CD4-positive, alpha-beta T cell treated with Interferon alpha-2 for 1 hour (primary cell): ENCODE measurements at regions not wholly inside any gene's neighbourhood (a gene's known extent, or its start where the extent isn't known, plus 50 kb on each side); places are given as distances from the start of the nearest gene placed in this dataset.

ENCODE experiments used
- DNase-seq, 2 donors: peaks; one replicate each; pipeline ENCODE4 v3.0.0-alpha.2; 2020 to 2022

DNA sequence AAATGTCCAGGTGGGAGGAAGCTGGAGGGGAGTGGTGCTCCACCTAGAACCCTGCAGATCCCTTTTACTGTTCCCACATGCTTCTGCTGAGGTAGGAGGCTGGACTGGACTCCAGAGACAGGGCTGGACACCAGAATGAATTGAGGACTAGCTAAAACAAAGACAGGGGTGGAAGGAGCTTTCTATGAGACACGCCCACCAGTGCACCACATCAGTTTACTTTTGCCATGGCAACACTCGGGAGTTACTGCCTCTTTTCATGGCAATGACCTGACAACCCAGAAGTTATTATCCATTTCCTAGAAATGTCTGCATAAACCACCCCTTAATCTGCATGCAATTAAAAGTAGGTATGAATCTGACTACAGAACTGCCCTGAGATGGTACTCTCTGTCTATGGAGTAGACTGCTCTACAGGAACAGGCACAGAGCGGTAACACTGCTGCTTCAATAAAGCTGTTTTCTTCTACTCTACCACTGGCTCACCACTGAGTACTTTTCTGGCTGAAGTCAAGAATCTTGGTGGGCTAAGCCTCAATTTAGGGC lies 211.7 kb downstream of the TFAP2C start:
- no peak for DNase-seq

DNA sequence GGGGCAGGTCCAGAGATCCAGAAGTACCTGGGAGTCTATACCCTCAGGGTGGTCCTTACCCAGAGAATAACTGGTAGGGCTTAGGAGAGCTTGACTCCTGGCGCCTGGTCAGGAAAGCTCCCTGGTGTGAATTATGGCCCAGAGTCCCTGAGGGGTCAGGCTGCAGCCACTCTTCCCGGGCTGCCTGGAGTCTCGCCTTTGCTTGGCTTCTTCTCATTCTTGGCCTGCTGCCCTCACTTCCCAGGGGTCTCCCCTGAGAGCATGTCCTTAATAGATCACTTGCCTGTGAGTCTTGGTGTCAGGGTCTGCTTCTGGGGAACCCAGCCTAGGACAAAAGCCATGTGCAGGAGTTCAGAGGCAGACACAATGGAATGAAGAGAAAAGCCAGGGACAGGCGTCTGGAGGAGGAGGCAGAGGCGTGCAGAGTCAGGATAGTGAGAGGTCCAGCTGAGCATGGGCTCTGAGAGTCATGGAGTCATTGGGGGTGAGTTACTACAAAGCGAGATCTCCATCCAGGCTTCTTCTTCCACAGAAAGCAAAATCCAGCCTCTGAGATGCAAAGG lies 212.3 kb downstream of the TFAP2C start:
- no peak for DNase-seq

DNA sequence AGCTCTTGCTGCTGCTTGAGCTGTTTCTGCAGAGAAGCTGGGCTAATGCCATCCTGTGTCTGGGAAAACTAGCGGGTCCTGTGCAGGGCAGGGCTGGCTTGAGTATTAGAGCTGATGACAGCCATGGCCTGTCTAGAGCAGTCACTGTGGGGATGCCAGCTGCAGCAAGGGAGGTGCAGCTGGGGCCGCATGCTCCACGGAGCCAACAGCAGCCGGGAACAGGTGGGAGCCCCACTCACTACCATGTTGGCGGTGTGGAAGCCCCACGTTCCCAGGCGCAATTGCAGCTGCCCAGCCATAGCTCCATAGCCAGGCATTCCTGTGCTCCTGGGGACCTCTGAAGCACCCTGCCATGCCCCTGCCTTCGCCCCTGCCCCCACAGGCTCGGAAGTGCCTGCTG lies 212.9 kb downstream of the TFAP2C start:
- no peak for DNase-seq

DNA sequence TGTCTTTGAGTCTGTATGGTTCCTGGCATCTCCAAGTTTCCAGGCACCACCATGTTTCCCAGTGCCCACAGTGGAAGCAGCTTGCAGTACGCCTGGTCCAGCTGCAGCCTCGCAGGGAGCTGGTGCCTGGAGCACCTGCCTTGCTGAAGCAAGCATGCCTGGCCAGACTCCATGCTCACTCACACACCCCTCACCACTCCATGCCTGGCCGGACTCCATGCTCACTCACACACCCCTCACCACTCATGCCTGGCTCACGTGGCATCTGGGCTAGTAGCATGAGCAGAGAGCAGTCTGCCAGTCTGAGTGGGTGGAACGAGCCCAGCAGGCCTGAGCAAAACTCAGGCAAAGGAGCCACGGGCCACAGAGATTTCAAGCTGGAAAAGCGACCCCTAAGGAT lies 214.3 kb downstream of the TFAP2C start:
- DNase-seq, result no peak

DNA sequence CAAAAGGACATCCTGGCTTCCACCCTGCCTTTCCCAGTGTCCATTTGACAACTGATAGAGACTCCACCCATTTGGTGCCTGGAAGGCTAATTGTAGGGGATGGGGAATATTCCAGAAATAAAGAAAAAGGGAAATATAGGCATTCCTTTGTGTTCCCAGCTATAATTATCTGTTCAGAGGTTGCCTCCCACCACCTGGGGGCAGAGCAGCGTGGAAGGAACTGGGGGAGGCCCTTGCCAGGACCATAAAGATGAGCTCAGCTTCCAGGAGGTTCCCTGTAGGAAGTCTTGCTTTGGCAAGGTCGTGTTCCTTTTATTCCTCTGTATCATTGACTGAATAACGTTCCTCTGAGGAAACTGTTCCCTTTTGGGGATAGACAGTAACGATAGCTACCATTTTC lies 214.7 kb downstream of the TFAP2C start:
- DNase-seq, result no peak

DNA sequence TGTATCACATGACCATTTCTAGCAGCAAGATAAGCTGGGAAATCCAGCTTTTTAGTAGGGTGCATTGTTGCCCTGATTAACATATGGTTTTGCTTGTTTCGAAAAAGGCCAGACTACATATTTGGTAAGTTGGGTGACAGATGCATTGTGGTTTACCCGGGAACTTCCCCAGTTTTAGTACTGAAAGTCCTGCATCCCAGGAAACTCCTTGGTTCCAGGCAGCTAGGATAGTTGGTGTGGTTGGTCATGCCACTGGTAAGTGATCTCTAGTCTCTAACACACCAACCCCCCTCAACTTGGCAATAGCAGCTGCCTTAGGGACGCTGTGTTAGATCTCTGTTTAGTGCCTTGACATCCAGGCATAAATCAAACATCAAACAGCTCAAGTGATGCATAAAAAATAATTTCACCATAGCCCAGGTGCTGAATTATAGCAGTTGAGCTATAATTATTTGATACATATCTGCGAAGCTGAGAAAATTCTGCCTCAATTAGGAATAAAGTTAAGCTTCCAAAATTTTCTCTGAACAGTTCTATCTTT lies 216.5 kb downstream of the TFAP2C start:
- DNase-seq, result no peak

DNA sequence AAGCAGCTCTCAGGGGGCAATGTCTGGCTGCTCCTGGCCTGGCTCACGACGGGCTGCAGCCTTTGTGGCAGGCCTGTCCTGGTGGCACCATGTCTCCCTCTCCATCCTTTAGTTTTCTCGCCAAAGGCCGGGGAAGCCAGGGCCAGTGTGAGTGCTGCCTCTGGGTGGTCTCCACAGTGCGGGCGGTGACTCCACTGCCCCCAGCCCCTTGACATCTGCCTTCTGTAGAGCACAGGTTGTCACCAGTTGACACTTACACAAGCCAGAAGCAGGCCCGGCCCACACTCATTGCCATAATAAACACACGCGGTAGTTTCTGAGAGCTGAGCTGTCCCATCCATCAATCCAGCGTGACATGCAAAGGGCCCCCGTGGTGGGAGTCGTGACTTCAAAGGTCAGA lies 219.5 kb downstream of the TFAP2C start:
- DNase-seq, result no peak

DNA sequence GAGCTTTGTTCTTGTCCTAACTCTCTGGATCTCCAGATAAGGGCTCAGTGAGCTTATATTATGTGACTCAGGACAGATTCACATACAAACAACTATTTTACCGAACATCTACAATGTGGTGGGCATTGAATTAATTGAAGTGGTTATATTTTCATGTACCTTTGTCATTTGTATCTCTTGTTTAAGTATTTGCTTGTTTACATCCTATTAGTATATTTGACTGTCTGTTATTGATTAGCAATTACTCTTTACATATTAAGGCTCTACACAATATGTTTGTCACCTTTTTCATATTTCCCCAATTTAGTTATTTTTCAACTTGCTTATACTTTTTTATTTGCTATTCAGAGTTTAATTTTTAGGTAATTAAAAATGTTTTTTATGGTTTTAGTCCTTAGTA lies 222.4 kb downstream of the TFAP2C start:
- DNase-seq, result no peak

DNA sequence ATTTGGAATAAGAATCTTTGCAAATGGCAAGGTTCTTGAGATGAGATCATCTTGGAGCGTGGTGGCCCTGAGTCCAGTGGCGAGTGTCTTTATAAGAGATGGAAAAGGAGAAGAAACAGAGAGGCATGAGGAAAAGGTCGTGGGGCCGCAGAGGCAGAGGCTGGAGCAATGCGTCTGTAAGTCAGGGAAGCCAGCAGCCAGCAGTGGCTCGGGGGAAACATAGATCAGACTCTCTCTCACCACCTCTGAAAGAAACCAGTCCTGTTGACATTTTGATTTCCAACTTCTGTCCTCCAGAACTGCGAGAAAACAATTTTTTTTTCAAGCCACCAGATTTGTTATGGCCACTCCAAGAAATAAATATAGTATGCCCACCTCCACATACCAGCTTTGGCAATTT lies 226.6 kb downstream of the TFAP2C start:
- no peak for DNase-seq

DNA sequence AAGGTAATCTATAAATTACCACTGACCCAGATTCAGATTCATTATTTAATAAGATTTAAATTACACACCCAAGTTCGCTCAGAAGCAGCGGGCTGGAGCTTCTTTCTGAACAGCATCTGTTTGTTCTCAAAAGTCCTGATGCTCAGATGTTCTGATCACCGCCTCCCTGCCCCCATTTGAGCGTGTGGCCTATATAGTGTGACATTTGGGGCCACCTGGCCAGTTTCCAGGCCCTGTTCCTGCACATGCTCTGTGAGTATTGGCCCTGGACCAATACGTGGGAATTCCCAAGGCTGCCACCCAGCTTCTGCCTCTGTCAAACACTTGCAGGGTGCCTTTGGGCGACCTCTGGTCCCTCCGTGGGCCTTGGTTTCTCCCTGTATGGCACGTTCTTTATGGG lies 228.8 kb downstream of the TFAP2C start:
- DNase-seq, result no peak

DNA sequence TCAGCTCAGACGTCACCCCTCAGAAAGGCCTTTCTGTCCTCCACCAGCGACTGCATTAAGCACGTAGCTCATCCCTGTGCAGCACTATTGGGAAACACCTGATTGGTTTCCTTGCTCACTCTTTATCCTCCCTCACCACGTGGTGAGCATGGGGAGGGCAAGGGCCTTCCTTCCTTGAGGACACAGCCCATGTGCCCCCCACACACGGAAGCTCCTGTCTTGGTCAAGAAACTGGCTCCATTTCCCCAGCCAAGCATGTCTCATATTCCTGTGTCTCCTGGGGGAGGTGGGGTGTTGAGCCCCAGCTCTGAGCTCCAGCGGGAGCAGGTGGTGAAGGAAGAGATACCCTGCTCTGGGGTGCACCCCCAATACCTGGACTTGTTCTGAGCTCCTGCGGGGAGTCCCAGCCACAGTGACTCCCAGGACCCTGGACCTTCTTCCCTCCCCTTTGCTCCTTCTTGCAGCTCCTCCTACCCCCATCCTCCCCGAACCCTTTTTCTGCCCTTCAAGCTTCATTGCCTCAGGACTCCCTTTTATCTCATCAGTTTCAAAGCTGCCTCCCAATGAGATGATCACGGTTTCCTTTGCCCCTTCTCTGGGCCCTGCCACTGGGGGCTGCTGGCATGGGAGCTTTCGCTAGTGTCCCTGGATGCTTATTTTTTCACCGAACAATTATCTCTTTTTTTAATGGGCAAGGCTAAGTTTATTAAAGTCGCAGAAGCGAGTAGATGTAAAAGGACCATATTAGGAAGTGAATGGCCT lies 230.1 kb downstream of the TFAP2C start:
- DNase-seq, result no peak

DNA sequence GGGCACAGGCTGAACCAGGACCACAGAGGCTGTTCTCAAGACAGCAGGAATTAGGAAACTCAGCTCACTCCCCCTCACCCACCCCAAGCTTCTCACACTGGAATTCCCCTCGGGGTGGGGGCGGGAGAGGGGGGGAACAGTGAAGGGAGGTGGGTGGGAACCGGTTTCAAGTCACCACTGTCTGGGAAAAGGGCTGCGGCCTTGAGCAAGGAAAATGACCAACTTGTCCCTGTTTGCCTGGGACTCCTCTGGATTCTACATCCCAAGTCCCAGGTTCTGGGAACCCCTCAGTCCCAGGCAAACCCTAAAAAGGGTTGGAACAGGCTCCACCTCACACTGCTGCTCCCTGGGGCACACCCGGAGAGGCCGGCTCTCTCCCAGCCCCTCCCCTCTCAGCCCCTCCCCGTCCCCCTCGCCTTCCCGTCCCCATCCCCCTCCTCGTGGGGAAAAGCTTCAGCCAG lies 230.7 kb downstream of the TFAP2C start:
- DNase-seq, result no peak

DNA sequence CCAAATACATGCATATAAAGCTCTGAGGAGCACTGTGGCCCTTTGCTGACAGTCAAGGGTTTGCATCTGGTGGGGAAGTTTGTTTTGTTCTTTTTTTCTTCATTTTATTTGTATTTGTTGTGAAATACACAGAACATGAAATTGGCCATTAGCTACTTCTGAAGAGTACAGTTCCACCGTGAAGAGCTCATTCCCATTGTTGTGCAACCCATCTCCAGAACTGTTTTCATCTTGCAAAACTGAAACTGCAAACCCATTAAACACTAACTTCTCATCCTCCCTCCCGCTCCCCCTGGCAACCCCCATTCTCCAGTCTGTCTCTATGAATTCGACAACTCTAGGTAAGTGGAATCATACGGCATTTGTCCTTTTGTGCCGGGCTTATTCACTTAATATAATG lies 231.3 kb downstream of the TFAP2C start:
- DNase-seq, result no peak

DNA sequence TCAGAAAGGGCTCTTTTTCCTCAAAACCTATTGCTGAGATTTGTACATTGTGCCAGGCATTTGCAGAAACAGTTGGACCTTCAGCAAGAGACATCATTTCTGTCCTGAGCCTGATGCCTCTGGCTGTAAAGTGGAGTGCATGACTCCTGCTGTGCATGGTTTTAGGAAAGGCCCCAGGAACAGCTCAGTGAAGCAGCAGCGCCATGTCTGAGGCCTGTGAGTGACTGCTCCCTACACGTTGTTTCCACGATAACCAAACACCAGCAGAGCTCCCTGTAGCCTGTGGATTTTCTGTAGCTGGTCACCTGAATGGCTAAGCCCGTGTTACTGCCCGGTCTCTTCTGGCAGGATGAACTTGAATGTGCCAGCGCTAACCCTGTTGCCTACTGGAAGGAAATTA lies 232.5 kb downstream of the TFAP2C start:
- no peak for DNase-seq

DNA sequence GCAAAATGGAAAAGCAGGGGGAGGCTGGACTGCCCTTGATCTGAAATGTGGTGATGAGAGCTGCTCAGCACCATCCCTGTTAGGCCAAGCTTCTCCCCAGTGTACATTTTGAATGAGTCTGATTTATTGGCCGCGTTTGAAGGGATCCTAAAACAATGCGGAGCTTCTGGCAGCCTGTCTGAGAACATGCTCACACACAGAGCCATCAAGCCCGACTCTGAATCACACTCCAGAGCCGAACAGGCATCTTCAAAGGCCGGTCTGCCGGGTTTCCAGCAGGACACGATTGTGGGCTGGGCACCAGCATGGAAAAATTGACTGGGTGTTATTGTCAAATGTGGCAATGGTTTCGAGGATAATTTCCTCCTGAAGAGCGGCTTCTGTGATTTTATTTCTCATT lies 235.9 kb downstream of the TFAP2C start:
- DNase-seq, result no peak

DNA sequence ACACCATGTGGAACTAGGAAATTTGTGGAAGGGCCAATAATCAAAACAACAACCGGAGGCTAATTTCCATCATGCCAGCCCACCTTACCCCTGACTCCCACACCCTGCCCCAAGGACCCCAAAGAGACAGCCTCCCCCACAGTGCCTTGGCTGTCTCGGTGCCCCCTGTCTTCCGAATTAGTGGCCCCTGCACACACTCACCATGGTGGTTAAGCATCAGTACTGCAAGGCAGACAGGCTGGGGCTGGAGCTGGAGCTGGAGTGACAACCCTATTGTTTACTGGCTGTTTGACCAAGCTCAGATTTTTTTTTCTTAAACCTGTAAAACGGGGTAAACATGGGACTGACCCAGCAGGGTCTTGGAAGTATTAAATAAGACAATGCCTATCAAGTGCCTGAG lies 238.0 kb downstream of the TFAP2C start:
- no peak for DNase-seq

DNA sequence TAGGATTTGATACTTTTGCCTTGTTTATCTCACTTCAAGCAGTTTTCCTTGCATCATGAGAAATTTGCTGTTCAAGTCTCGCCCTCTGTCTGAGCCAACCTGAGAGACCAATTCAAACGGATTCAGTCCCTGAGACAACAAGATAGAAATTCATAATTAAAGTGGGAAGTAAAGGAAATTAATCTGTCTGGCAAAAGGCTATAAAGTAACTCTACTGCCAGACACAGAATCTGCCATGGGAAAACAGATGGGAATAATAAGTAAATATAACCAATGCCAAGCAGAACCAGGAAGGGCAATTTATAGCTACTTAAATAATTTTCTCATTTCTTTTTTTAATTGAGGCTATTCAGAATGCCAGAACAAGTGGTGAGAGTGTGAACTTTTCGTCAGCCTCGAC lies 239.6 kb downstream of the TFAP2C start:
- DNase-seq, result no peak

DNA sequence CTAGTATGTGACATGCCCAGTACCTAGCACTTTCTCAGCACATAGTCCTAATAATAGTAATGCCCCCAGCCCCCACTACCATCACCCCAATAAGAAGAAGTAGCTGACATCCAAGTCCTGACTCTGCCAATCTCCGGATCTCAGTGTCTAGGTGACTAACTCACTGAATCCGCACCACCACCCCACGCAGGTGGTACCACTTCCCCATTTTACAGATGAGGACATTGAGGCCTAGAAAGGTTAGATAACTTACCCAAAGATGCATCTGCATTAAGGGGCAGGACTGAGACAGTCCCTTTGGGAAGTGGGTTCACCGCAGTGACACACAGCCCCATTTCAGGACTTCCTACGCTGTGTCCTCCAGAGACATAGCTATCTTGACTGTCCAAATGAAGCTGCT lies 241.2 kb downstream of the TFAP2C start:
- no peak for DNase-seq

DNA sequence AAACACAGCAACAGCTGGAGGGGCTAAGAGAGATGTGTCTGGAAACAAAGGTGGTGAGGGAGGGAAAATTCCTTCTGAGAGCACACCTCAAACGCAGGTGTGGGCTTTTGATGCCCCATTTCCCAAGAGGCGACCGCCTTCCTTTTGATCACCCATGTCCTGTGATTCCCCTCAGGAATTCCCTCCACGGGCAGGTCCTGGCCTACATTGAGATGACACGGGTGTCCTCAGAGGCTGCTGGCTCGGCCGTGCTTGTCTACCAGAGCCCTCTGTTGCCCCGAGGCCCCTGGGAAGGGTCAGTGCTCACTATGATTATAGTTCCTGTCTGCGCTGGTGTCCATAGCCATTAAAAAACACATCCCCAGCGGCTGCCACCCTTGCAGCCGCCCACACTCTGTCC lies 242.6 kb downstream of the TFAP2C start:
- no peak for DNase-seq

DNA sequence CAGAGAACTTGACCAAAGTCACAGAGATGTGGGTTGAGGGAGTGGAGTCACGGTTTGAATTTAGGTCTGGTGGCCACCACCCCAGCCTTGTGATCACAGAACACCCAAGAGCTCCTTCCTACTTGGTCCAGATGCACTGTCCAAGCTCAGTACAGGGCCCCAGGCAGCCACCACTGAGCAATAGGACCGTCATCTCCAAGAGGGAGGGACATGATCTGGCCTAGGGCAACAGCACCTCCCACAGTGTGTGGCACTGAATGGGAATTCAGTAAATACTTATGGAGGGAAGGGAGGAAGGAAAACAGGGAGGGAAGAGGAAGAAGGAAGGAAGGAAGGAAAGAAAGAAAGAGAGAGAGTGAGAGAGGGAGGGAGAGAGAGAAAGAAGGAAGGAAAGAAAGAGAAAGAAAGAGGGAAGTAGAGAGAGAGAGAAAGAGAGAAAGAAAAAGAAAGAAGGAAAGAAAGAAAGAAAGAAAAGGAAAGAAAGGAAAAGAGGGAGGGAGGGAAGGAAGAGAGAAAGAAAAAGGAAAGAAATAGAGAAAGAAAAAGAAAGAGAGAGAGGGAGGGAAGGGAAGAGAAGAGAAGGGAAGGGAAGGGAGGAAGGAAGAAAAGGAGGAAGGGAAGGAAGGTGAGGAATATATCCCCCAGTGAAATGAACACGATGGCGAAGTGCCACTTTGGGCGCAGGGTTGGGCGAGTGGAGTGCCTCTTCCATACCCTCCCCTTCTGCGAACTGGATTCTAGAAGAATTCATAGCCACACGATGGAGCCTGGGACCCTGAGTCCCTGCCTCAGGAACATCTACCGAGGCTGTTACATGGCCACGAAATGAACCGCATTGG lies 243.7 kb downstream of the TFAP2C start:
- DNase-seq, result no peak

DNA sequence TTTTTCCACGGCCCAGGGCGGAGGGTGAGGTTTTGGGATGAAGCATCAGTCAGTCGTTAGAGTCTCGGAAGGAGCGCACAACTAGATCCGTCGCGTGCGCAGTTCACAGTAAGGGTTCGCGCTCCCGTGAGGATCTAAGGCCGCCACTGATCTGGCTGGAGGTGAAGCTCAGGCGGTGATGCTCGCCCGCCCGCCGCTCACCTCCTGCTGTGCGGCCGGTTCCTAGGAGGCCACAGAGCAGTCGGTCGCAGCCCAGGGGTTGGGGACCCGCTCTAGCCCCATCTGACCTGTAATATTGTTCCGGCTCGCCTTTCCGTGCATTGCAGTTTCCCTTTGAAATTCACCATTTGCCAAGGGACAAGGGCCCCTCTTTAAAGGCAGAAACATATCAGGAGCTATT lies 244.7 kb downstream of the TFAP2C start:
- no peak for DNase-seq

DNA sequence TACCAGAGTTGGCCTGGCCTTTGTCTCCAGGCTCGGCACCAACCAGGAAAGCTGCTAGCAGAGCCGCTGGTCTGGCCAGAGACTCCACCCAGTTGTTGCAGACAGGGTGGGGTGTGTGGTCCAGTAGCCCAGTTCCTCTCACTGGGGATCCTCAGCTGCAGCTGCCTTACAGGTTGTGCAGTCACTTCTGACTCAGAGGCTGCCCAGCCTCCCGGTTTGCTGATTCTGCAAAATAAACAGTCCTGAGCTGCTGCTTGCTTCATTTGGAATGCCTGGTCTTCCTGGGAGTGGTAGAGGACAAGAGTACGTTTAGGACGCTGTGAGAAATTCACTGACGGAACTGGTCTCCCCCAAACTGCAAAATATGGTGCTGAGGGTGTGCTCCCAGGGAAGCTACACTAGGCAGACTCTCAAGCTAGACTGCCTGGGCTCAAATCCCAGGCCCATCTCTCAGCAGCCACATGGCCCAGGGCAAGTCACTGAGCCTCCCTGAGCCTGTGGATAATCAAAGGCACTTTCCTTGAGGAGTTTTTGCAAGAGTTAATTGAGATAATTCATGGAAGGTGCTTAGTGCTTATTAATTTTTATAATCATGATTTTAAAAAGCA lies 246.1 kb downstream of the TFAP2C start:
- no peak for DNase-seq

DNA sequence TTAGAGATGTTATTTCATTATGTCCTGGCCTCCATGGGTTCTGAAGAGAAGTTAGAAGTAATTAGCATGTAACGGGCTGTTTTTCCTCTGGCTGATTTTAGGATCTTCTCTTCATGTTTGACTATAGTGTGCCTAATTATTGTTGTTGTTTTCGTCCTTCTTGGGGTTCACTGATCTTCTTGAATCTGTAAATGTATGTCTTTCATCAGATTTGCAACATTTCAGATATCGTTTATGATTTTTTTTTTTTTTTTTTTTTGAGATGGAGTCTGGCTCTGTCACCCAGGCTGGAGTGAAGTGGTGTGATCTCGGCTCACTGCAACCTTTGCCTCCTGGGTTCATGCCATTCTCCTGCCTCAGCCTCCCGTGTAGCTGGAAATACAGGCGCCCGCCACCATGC lies 246.7 kb downstream of the TFAP2C start:
- no peak for DNase-seq
